GM06990 (cell line): ENCODE measurements at regions not wholly inside any gene's neighbourhood (a gene's known extent, or its start where the extent isn't known, plus 50 kb on each side); places are given as distances from the start of the nearest gene placed in this dataset.

Source experiments
- DNase-seq: peaks from one replicate; pipeline ENCODE4 v3.0.0-alpha.2; 2011; ENCODE audit not compliant: insufficient read length; ENCODE audit errors: extremely low read depth
- H3K27me3 ChIP-seq: replicated peaks from 2 replicates; pipeline ENCODE4 v1.6.0; 2011; ENCODE audit warnings: low read length; ENCODE audit not compliant: control insufficient read depth, insufficient read depth
- H3K36me3 ChIP-seq: 2 replicates; pipeline ENCODE4 v1.5.1; 2011; ENCODE audit warnings: low read length; ENCODE audit not compliant: control insufficient read depth, insufficient read depth
- H3K4me3 ChIP-seq: replicated peaks from 2 replicates; pipeline ENCODE4 v1.5.1; 2011; ENCODE audit warnings: low read depth, mild to moderate bottlenecking, control low read depth, low read length
- CTCF ChIP-seq: IDR thresholded peaks from 2 replicates; pipeline ENCODE4 v1.5.1; 2011; ENCODE audit warnings: low read length, control low read depth, mild to moderate bottlenecking, inconsistent platforms; ENCODE audit not compliant: insufficient read depth, poor library complexity, severe bottlenecking

DNA sequence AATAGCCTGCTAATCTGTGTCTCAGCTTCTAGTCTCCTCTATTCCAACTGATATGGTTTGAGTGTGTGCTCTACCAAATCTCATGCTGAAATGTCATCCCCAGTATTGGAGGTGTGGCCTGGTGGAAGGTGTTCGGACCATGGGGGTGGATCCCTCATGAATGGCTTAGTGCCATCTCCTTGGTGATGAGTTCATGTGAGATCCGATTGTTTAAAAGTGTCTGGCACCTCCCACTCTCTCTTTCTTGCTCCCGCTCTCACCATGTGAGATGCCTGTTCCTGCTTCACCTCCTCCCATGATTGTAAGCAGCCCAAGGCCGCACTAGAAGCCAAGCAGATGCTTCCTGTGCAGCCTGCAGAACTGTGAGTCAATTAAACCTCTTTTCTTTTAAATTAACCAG lies 73.5 kb upstream of the CAMK1G start:
- TF ChIP-seq CTCF: no peak
- H3K4me3 ChIP-seq: no peak overlapping the region
- no peaks in the 10 kb centered on the region for H3K36me3 ChIP-seq
- H3K27me3 ChIP-seq: 0 out of 2 replicates have a peak, but pooled peaks cover 2% of the 10 kb centered on the region
- no peak for DNase-seq

GRCh38 chr1:209511169-209511568 lies 72.3 kb upstream of the CAMK1G start:
- no peak for DNase-seq
- H3K4me3 ChIP-seq: no peak overlapping the region
- H3K27me3 ChIP-seq: 0 out of 2 replicates have a peak, but pooled peaks cover 2% of the 10 kb centered on the region
- no peak for TF ChIP-seq CTCF
- no peaks in the 10 kb centered on the region for H3K36me3 ChIP-seq

GRCh38 chr1:209512821-209513220 lies 70.7 kb upstream of the CAMK1G start:
- H3K4me3 ChIP-seq: no peak overlapping the region
- TF ChIP-seq CTCF: no peak
- no peaks in the 10 kb centered on the region for H3K36me3 ChIP-seq
- 0 out of 2 replicates have a peak, but pooled peaks cover 2% of the 10 kb centered on the region for H3K27me3 ChIP-seq
- DNase-seq: no peak

GRCh38 chr1:209513226-209513625 lies 70.3 kb upstream of the CAMK1G start:
- DNase-seq: no peak
- peak; percentile 66 for TF ChIP-seq CTCF
- H3K27me3 ChIP-seq: 0 out of 2 replicates have a peak, but pooled peaks cover 2% of the 10 kb centered on the region
- no peak overlapping the region for H3K4me3 ChIP-seq
- H3K36me3 ChIP-seq: no peaks in the 10 kb centered on the region

DNA sequence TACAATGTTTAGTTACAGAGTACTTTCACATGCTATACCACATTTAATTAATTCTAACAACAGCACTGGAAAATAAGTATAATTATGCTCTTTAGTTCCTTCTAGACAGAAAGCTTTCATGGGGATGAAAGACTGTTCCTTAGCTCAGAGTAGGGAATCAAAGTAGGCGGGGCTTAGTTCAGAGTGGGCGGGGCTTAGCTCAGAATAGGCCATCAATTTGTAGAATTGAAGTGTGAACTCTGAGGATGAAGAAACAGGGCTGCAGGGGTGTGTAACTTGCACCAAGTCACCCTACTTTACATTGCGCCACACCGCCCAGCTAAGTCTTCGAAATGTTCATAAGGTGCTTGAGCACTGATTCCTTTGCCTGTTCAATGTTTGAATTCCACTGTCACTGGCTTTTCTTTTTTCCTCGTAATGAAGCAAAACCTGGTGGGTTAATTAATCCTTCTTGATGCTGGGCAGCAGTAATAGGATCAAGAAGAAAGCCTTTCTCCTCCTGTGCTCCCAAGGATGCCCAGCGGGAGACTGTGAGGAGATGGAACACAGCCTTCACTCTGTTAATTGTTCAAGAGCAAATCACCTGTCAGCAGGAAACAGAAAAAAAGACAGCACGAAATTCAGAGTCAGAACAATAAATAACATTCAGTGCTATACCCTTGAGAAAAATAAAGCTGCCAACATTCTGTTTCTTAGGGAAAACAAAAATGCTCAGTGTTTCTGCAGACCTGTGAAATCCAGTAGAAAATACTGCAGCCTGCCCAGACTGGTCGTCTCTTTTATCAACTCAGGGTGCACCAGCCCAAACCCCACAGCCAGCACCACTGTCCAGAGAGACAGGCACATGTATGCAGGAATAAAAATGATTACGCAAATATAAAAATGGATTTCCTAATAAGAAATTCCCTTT lies 66.5 kb upstream of the CAMK1G start:
- Histone ChIP-seq H3K27me3 (peaks cover 3% of the 10 kb centered on the region; the same call in 1 of the 2 replicates), H3K36me3 (no peaks in the 10 kb centered on the region), H3K4me3 (no peak overlapping the region)
- DNase-seq: no peak
- TF ChIP-seq CTCF: no peak
